HEK293 (cell line): ENCODE measurements at regions not wholly inside any gene's neighbourhood (a gene's known extent, or its start where the extent isn't known, plus 50 kb on each side); places are given as distances from the start of the nearest gene placed in this dataset.
"Not testable (repeated sequence)": the region's sequence is repeated elsewhere in the genome, so short reads cannot be mapped to it uniquely, and the experiment has no call there.

ENCODE experiments used
- BCL11A ChIP-seq: fragments of 450-650 bp; formaldehyde crosslinking; IDR thresholded peaks from 2 replicates; pipeline ENCODE4 v1.5.1; 2016; ENCODE audit warnings: low read depth, missing biosample characterization, missing genetic modification characterization
- CTCF ChIP-seq: fragments of 450-650 bp; formaldehyde crosslinking; IDR thresholded peaks from 2 replicates; pipeline ENCODE4 v1.5.1; 2016; ENCODE audit warnings: missing biosample characterization, missing genetic modification characterization
- ELK4 ChIP-seq: IDR thresholded peaks from 2 replicates; pipeline ENCODE4 v1.6.1; 2011; ENCODE audit warnings: mild to moderate bottlenecking, low read depth, low read length, borderline replicate concordance
- HOXA7 ChIP-seq: sonication (generic); formaldehyde crosslinking; IDR thresholded peaks from 2 replicates; pipeline ENCODE4 v1.8.1; 2022; ENCODE audit warnings: missing genetic modification reagents, borderline replicate concordance
- ZNF16 ChIP-seq: fragments of 450-650 bp; formaldehyde crosslinking; IDR thresholded peaks from 2 replicates; pipeline ENCODE4 v1.5.1; 2016; ENCODE audit warnings: low read depth, missing biosample characterization, missing genetic modification characterization
- ZNF629 ChIP-seq: fragments of 450-650 bp; formaldehyde crosslinking; IDR thresholded peaks from 2 replicates; pipeline ENCODE4 v1.5.1; 2017; ENCODE audit warnings: missing biosample characterization, missing genetic modification characterization

GRCh38 chrX:89405148-89405547, 516.6 kb upstream of the TGIF2LX start:
- TF ChIP-seq ZNF629 (tag by site-specific recombination); BCL11A (tag by site-specific recombination); CTCF (tag by site-specific recombination); HOXA7 (CRISPR knock-in tag); ZNF16 (tag by site-specific recombination); ELK4: not testable (repeated sequence)
